K562 (cell line): ENCODE measurements at regions not wholly inside any gene's neighbourhood (a gene's known extent, or its start where the extent isn't known, plus 50 kb on each side); places are given as distances from the start of the nearest gene placed in this dataset.

Source experiments
- ATAC-seq: fragments of 200-7000 bp; cut with Tn5 transposase; 3 replicates; pipeline ENCODE4 v1.9.1; 2020; ENCODE audit warnings: moderate library complexity
- BruUV-seq: library from RNA; stranded (reverse); fragments of 400-500 nt; replicated peaks from 2 replicates; lab custom pipeline; 2021; lab: Mats Ljungman, UMichigan
- CTCF ChIA-PET: fragments of 300-600 bp; formaldehyde crosslinking; extraction: SDS; loops from one replicate; lab custom pipeline; 2021; ENCODE audit warnings: low intra/inter-chr PET ratio; lab: Yijun Ruan, JAX
- POLR2A ChIA-PET: fragments of 300-600, 350-650 bp; sonication (Branson Sonifier 250); formaldehyde crosslinking; extraction: SDS; loops from one replicate; lab custom pipeline; 2021; ENCODE audit warnings: antibody characterized with exemption, inconsistent platforms; lab: Yijun Ruan, JAX
- DNase-seq, 4 experiments: peaks; one replicate each; pipeline versions ENCODE4 v3.0.0 to v3.0.0-alpha.2; 2011 to 2018; ENCODE audit warnings: low spot score in 3 of 4, mixed read lengths in 3 of 4; ENCODE audit errors: extremely low read depth in 1 of 4
- FAIRE-seq: peaks from 2 replicates; lab custom pipeline; 2011; peaks lifted over from hg19 to GRCh38; lab: Jason Lieb, UNC
- H2AFZ ChIP-seq: 2 replicates; pipeline ENCODE4 v1.6.0; 2011; ENCODE audit warnings: low read depth, low read length, control low read depth, inconsistent platforms
- H3K27ac ChIP-seq: fragments of 200-600 bp; 3 replicates; pipeline ENCODE4 v1.8.0; 2011; ENCODE audit warnings: low read depth, mild to moderate bottlenecking, control low read depth, inconsistent platforms, low read length, moderate library complexity, mixed read lengths; ENCODE audit errors: extremely low read depth
- H3K27me3 ChIP-seq, 2 experiments: fragments of 300-600 bp in 1 of 2; 2 replicates in 1 of 2; 3 replicates in 1 of 2; pipeline versions ENCODE4 v1.6.0 to v1.8.0; 2011; ENCODE audit warnings: inconsistent platforms in 2 of 2, low read length in 2 of 2, mild to moderate bottlenecking in 1 of 2, mixed read lengths in 1 of 2, moderate library complexity in 1 of 2; ENCODE audit not compliant: control insufficient read depth in 2 of 2, insufficient read depth in 2 of 2
- H3K36me3 ChIP-seq: fragments of 300-600 bp; 3 replicates; pipeline ENCODE4 v1.8.0; 2011; ENCODE audit warnings: mild to moderate bottlenecking, low read length, inconsistent platforms; ENCODE audit not compliant: control insufficient read depth, insufficient read depth
- H3K4me1 ChIP-seq, 2 experiments: fragments of 200-600 bp in 1 of 2; replicated peaks in 1 of 2; 2 replicates in 1 of 2; 3 replicates in 1 of 2; pipeline versions ENCODE4 v1.5.1 to v1.8.0; 2011; ENCODE audit warnings: inconsistent platforms in 2 of 2, low read length in 2 of 2, mild to moderate bottlenecking in 1 of 2, mixed read lengths in 1 of 2, moderate library complexity in 1 of 2; ENCODE audit not compliant: control insufficient read depth in 2 of 2, insufficient read depth in 2 of 2
- H3K4me2 ChIP-seq: 2 replicates; pipeline ENCODE4 v1.6.1; 2011; ENCODE audit warnings: low read length, control low read depth, inconsistent platforms, mixed read lengths; ENCODE audit not compliant: insufficient read depth
- H3K4me3 ChIP-seq: fragments of 200-600 bp; sonication (generic), shearing (Covaris generic); 2 replicates; pipeline ENCODE4 v1.5.1; 2016; ENCODE audit warnings: control low read depth, inconsistent platforms
- H3K79me2 ChIP-seq: fragments of 200-600 bp; 3 replicates; pipeline ENCODE4 v1.8.0; 2011; ENCODE audit warnings: low read length, inconsistent platforms; ENCODE audit not compliant: control insufficient read depth, insufficient read depth
- H3K9ac ChIP-seq, 2 experiments: 2 replicates each; pipeline versions ENCODE4 v1.6.0 to v1.6.1; 2011; ENCODE audit warnings: low read depth in 2 of 2, low read length in 2 of 2, control low read depth in 1 of 2, inconsistent platforms in 1 of 2, mild to moderate bottlenecking in 1 of 2, mixed read lengths in 1 of 2; ENCODE audit not compliant: insufficient read depth in 1 of 2
- H3K9me1 ChIP-seq: one replicate; pipeline ENCODE4 v1.6.0; 2011; ENCODE audit warnings: inconsistent platforms, mild to moderate bottlenecking, low read length, moderate library complexity; ENCODE audit not compliant: control insufficient read depth, insufficient read depth
- H3K9me3 ChIP-seq: replicated peaks from 2 replicates; pipeline ENCODE4 v1.5.1; 2011; ENCODE audit warnings: low read depth, low read length, inconsistent platforms; ENCODE audit not compliant: control insufficient read depth, insufficient read depth
- H4K20me1 ChIP-seq: replicated peaks from 2 replicates; pipeline ENCODE4 v1.6.1; 2011; ENCODE audit warnings: low read length, inconsistent platforms, mixed read lengths; ENCODE audit not compliant: control insufficient read depth, insufficient read depth
- CXXC5 ChIP-seq: fragments of 250-450 bp; sonication (Bioruptor Pico); IDR thresholded peaks from 2 replicates; pipeline ENCODE4 v1.8.0; 2022; ENCODE audit warnings: inconsistent platforms, mild to moderate bottlenecking, moderate library complexity
- ETV6 ChIP-seq, 3 experiments: fragments of 150-350 bp in 1 of 3; sonication (generic) in 1 of 3; formaldehyde crosslinking in 1 of 3; IDR thresholded peaks; 2 replicates each; pipeline versions ENCODE4 v1.6.1 to v1.8.0; 2014 to 2022; ENCODE audit warnings: borderline replicate concordance in 2 of 3, low read depth in 2 of 3, antibody characterized with exemption in 1 of 3, low read length in 1 of 3, mild to moderate bottlenecking in 1 of 3, missing genetic modification reagents in 1 of 3
- L3MBTL2 ChIP-seq: fragments of 450-650 bp; IDR thresholded peaks from 2 replicates; pipeline ENCODE4 v1.6.1; 2016; ENCODE audit warnings: mild to moderate bottlenecking, moderate library complexity
- MEIS2 ChIP-seq: fragments of 450-650 bp; IDR thresholded peaks from 2 replicates; pipeline ENCODE4 v1.6.1; 2014; ENCODE audit warnings: mild to moderate bottlenecking; ENCODE audit not compliant: partially characterized antibody
- MIER1 ChIP-seq: fragments of 450-650 bp; IDR thresholded peaks from 2 replicates; pipeline ENCODE4 v1.6.1; 2016; ENCODE audit warnings: antibody characterized with exemption, mild to moderate bottlenecking, low read depth
- SRSF1 ChIP-seq: fragments of 200-400 bp; formaldehyde crosslinking; IDR thresholded peaks from 2 replicates; pipeline ENCODE4 v1.6.1; 2017; ENCODE audit warnings: mild to moderate bottlenecking, low read depth, low read length, moderate library complexity
- TCF3 ChIP-seq: sonication (generic); formaldehyde crosslinking; IDR thresholded peaks from 2 replicates; pipeline ENCODE4 v1.4.0; 2020; ENCODE audit warnings: mild to moderate bottlenecking, missing genetic modification reagents
- WGBS: fragments of 100-300 bp; shearing (Covaris generic); methylation state at CpG from one replicate; pipeline ENCODE4 v1.1.6; 2016; ENCODE audit warnings: low coverage, mixed read lengths; ENCODE audit not compliant: insufficient coverage; ENCODE audit errors: missing lambda C conversion rate; 5-methylcytosine and 5-hydroxymethylcytosine counted together
- in situ Hi-C: fragments of 300-500 bp; cut with MboI; formaldehyde crosslinking; loops from 4 replicates; pipeline ENCODE4 v1.15.0; 2018; ENCODE audit warnings: inconsistent platforms, mixed read lengths
- intact Hi-C: fragments of 100-400 bp; cut with micrococcal nuclease; formaldehyde crosslinking; loops from 2 replicates; pipeline ENCODE4 v1.14.2; 2022
- TF ChIP-seq, protein P1 (sequence below): IDR thresholded peaks from 2 replicates; pipeline ENCODE4 v1.6.1; 2014; ENCODE audit warnings: antibody characterized with exemption
- TF ChIP-seq, protein P2 (sequence below), 2 experiments: fragments of 450-650 bp in 1 of 2; IDR thresholded peaks; 2 replicates each; pipeline ENCODE4 v1.6.1; 2011 to 2017; ENCODE audit warnings: low read depth in 2 of 2, antibody characterized with exemption in 1 of 2, borderline replicate concordance in 1 of 2, low read length in 1 of 2, mild to moderate bottlenecking in 1 of 2, mixed read lengths in 1 of 2; ENCODE audit not compliant: control insufficient read depth in 1 of 2
- TF ChIP-seq, protein P3 (sequence below): sonication (generic); formaldehyde crosslinking; IDR thresholded peaks from 2 replicates; pipeline ENCODE4 v1.5.0; 2020; ENCODE audit warnings: missing genetic modification reagents
- TF ChIP-seq, protein P4 (sequence below): fragments of 450-650 bp; IDR thresholded peaks from 2 replicates; pipeline ENCODE4 v1.7.1; 2018; ENCODE audit warnings: mild to moderate bottlenecking, low read depth; ENCODE audit not compliant: partially characterized antibody

- TF ChIP-seq, protein P1, sequence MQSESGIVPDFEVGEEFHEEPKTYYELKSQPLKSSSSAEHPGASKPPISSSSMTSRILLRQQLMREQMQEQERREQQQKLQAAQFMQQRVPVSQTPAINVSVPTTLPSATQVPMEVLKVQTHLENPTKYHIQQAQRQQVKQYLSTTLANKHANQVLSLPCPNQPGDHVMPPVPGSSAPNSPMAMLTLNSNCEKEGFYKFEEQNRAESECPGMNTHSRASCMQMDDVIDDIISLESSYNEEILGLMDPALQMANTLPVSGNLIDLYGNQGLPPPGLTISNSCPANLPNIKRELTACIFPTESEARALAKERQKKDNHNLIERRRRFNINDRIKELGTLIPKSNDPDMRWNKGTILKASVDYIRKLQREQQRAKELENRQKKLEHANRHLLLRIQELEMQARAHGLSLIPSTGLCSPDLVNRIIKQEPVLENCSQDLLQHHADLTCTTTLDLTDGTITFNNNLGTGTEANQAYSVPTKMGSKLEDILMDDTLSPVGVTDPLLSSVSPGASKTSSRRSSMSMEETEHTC, result no peak
- no peak for TF ChIP-seq MIER1
- no peak for TF ChIP-seq SRSF1
- TF ChIP-seq, all 486 proteins: peak for 0
Observed at GRCh38 chr9:90476058-90476457, 166.6 kb downstream of the DIRAS2 start (continued).

DNA sequence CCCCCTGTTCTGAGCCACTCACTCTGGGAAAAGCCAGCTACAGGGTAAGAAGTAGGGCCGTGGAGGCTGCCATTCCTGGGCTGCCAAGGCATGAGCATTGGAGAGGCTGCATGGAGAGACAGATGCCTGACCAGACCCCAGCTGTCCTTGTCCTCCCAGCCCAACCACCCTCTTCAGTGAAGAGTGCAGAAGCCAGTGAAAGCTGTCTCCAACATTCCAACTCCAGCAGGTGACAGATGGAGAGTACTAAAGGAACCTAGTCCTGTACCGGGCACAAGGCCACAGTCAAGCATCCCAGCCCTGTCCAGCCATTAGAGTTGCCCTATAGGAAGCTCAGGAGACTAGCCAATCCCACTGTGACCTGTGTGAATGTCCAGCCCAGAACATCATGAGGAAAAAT is 165.1 kb downstream of the DIRAS2 start:
- Histone ChIP-seq H3K79me2 (no peaks in the 10 kb centered on the region), H3K27ac (no peak overlapping the region), H2AFZ (no peak overlapping the region), H3K4me1 (no peaks in the 10 kb centered on the region), H3K27me3 (no peaks in the 10 kb centered on the region), H4K20me1 (no peaks in the 10 kb centered on the region), H3K9me1 (no peaks in the 10 kb centered on the region), H3K9ac (no peak overlapping the region), H3K9me3 (no peaks in the 10 kb centered on the region), H3K4me3 (no peak overlapping the region), H3K4me2 (no peak overlapping the region), H3K36me3 (no peaks in the 10 kb centered on the region)
- no peak for ATAC-seq
- ChIA-PET POLR2A (no interaction called here), CTCF (no interaction called here)
- no peak for FAIRE-seq
- no TSS peak for BruUV-seq
- WGBS, result 0% methylated on average over 2 of the region's 2 CpGs
- DNase-seq, result no peak
- in situ Hi-C loops (no loop called here), intact Hi-C loops (no loop called here)
- TF ChIP-seq, protein P2, sequence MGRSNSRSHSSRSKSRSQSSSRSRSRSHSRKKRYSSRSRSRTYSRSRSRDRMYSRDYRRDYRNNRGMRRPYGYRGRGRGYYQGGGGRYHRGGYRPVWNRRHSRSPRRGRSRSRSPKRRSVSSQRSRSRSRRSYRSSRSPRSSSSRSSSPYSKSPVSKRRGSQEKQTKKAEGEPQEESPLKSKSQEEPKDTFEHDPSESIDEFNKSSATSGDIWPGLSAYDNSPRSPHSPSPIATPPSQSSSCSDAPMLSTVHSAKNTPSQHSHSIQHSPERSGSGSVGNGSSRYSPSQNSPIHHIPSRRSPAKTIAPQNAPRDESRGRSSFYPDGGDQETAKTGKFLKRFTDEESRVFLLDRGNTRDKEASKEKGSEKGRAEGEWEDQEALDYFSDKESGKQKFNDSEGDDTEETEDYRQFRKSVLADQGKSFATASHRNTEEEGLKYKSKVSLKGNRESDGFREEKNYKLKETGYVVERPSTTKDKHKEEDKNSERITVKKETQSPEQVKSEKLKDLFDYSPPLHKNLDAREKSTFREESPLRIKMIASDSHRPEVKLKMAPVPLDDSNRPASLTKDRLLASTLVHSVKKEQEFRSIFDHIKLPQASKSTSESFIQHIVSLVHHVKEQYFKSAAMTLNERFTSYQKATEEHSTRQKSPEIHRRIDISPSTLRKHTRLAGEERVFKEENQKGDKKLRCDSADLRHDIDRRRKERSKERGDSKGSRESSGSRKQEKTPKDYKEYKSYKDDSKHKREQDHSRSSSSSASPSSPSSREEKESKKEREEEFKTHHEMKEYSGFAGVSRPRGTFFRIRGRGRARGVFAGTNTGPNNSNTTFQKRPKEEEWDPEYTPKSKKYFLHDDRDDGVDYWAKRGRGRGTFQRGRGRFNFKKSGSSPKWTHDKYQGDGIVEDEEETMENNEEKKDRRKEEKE (IDR thresholded peaks at IDR 0.05; ENCODE audit: borderline replicate concordance in 1 of 2, control insufficient read depth in 1 of 2, low read depth in 2 of 2, low read length in 1 of 2), result no peak
- TF ChIP-seq ETV6 (IDR thresholded peaks at IDR 0.05; ENCODE audit: borderline replicate concordance in 1 of 2, low read depth in 2 of 2, low read length in 1 of 2) (no peak), ETV6 (CRISPR knock-in tag; IDR thresholded peaks at IDR 0.05; ENCODE audit: borderline replicate concordance) (no peak), CXXC5 (CRISPR knock-in tag) (no peak), L3MBTL2 (no peak), SRSF1 (no peak), MEIS2 (no peak), TCF3 (CRISPR knock-in tag) (no peak)
- TF ChIP-seq, protein P3, sequence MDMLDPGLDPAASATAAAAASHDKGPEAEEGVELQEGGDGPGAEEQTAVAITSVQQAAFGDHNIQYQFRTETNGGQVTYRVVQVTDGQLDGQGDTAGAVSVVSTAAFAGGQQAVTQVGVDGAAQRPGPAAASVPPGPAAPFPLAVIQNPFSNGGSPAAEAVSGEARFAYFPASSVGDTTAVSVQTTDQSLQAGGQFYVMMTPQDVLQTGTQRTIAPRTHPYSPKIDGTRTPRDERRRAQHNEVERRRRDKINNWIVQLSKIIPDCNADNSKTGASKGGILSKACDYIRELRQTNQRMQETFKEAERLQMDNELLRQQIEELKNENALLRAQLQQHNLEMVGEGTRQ (CRISPR knock-in tag), result no peak
- TF ChIP-seq, protein P4, sequence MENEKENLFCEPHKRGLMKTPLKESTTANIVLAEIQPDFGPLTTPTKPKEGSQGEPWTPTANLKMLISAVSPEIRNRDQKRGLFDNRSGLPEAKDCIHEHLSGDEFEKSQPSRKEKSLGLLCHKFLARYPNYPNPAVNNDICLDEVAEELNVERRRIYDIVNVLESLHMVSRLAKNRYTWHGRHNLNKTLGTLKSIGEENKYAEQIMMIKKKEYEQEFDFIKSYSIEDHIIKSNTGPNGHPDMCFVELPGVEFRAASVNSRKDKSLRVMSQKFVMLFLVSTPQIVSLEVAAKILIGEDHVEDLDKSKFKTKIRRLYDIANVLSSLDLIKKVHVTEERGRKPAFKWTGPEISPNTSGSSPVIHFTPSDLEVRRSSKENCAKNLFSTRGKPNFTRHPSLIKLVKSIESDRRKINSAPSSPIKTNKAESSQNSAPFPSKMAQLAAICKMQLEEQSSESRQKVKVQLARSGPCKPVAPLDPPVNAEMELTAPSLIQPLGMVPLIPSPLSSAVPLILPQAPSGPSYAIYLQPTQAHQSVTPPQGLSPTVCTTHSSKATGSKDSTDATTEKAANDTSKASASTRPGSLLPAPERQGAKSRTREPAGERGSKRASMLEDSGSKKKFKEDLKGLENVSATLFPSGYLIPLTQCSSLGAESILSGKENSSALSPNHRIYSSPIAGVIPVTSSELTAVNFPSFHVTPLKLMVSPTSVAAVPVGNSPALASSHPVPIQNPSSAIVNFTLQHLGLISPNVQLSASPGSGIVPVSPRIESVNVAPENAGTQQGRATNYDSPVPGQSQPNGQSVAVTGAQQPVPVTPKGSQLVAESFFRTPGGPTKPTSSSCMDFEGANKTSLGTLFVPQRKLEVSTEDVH, result no peak
